NCI-H526 (cell line): ENCODE measurements at regions not wholly inside any gene's neighbourhood (a gene's known extent, or its start where the extent isn't known, plus 50 kb on each side); places are given as distances from the start of the nearest gene placed in this dataset.

Experiments
- DNase-seq, 2 experiments: peaks; one replicate each; lab custom pipeline; 2025; lab: John Stamatoyannopoulos, UW

DNA sequence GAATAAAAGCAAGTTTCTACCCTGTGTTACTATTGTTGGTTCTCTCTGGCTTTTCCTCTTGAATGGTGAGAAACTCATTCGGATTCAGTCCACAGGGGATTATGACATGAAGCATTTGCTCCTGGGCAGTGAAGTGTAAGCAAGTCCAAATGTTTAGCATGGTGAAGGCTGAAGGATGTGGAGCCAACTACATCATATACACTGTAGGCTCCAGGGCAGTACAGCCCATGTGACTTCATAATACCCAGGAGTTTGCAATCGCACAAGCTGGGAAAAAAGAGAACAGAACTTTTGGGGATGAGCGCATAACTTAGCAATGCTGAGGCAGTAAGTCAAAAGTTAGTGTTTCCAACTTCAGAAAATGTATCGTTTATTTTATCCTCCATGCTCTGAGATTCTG, 695.7 kb upstream of the POU3F3 start:
- no peak for DNase-seq

DNA sequence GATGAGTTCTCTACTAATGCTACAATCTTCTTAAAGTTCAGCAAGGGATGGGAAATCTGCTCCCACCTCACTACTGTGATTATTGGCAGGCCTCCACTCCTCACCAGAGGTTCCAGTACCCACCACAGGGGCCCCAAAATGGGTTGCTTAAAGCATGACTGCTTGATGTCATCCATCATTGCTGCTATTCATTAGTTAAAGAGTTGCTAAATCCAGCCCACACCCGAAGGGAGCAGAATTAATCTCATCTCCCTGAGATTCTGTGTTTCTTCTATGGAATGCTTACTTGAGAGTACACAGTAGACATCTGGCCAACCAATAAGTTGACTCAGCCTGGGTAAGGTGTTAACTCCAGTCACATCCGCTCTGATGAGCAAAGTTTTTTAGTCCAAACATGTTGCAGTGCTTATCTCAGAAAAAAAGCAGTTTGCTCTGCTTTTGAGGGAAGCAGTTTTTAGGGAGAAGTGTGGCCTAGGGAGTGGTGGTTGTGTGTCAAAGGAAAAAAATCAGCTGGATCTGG, 690.2 kb upstream of the POU3F3 start:
- DNase-seq, result no peak

GRCh38 chr2:104164721-104165252, 689.1 kb upstream of the POU3F3 start:
- DNase-seq, result no peak

DNA sequence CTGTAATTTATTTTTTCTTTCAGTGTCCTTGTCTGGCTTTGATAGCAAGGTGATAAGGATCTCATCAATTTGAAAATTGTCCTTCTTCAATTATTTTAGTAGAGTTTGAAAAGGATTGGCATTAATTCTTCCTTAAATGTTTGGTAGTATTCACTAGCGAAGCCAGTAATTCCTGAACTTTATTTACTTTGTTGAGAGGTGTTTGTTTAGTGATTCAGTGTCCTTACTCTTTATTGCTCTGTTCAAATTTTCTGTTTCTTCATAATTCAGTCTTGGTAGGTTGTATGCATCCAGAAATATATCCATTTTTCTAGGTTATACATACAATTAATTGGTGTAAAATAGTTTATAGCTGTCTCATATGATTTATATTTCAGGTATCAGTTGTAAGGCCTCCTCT, 676.7 kb upstream of the POU3F3 start:
- no peak for DNase-seq

DNA sequence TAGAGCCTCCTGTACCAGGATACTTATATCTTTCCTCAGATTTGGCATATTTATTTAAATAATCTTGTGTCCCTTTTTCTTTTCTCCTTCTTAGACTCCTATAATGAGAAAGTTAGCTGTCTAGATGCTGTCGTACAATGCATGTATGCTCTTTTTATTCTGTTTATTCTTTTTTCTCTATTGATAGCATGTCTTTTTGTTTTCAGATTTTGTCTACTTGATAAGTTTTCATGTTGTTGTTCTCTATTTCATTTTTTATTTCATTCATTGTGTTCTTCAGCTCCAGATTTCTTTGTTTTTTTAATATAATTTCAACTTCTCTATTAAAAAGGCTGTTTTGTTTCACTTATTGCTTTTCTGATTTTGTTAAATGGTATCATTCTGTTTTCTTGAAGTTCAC, 674.3 kb upstream of the POU3F3 start:
- no peak for DNase-seq

DNA sequence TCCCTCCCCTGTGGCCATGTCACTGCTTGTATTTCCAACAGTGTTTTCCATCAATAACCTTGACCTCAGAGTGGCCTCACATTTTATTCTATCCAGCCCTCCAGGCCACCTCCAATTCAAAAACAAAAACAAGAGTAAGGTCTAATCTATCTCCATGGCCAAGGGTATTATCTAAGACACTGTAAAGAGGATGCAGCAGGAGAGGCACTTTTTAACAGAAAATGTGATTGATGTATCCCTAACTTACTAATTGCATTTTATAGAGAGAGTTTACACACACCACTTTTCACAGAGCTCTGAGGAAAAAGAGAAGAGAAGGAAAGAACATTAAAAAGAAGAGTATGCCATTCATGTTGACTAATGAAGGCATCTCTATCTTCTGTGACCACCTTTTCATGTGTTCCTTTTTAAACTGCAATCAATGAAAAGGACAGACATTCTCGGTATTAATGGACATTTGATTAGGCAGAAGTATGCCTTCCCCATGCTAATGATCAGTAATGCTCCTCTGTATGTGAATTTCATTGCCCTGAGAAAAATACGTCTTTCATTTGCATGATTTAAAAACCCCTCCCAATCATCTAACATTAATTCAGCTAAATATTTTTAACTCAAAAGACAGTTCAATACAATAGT, 653.3 kb upstream of the POU3F3 start:
- no peak for DNase-seq

GRCh38 chr2:104213758-104214157, 640.2 kb upstream of the POU3F3 start:
- DNase-seq, result no peak

- DNase-seq, result peak; percentile 69 to 90
Measured at GRCh38 chr2:104215269-104216161, 638.4 kb upstream of the POU3F3 start.

- no peak for DNase-seq
Measured at GRCh38 chr2:104233591-104233990, 620.3 kb upstream of the POU3F3 start.

DNA sequence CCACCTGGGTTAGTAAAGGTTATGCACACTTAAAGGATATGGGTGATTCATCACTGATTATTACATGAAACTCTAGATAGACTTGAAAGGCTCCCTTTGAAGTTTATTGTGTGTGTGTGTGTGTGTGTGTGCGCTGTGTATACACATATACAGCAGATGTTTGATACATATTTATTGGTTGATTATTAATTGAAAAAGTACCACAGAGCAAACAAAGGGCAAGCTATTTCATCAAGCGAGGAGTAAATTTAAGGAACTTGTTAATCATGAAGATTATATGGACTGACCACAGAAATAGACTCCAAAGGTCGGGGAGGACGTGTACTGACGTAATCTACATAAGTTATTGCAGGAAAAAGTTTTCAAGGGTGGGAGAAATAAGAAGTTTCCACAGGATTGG, 617.4 kb upstream of the POU3F3 start:
- DNase-seq, result no peak

DNA sequence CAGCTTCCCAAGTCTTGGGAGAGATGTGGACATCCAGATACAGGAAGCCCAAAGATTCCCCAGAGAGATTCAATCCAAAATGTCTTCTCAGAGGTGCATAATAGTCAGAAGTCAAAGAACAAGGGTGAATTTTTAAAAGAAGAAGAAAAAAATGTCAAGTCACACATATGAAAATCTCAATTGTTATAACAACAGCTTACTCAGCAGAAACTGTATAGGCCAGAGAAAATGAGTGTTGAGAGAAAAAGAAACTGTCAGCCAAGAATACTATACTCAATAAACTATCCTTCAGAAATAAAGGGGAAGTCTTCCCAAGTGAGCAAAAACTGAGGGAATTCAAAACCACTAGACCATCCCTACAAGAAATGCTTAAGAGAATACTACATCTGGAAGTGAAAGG, 612.9 kb upstream of the POU3F3 start:
- DNase-seq, result no peak

DNA sequence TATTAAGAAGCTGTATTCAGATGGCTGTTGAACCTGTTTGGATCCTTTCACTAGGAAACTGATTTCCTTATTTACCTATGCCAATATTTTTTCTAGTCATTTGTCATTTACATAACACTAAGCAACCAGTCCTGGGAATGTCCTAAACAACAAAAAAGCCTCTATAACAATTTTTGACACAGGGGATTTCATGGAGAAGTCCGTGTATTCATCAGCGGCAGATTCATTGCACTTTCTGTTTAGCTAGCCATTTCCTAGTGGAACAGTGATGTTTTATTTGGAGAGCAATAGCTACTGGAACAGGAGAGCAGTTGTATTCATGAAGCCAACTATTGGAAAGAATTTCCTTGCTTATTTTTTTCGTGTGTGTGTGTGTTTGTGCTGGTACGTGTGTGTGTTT, 604.3 kb upstream of the POU3F3 start:
- DNase-seq, result peak; percentile 69 to 86

DNA sequence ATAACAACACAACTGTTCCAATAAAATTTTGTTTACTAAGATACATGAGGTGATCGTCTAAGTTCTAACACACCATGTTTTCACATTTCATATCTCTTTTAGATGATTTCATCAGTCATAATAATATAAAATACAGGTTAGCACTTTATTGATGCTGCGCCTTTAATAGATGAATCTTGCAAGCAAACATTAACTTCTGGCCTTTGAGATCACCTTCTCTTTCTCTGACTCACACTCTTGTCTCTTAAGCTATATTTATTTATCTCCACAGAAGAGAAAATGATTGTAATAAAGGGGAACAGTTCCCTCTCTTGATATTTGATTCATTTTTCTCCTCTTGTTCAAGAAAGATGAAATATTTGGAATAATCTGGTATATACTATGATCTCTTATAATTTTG, 603.3 kb upstream of the POU3F3 start:
- no peak for DNase-seq

GRCh38 chr2:104254017-104254416, 599.9 kb upstream of the POU3F3 start:
- DNase-seq, result peak in 1 of 2 experiments; percentile 5

GRCh38 chr2:104262714-104263113, 591.2 kb upstream of the POU3F3 start:
- no peak for DNase-seq

DNA sequence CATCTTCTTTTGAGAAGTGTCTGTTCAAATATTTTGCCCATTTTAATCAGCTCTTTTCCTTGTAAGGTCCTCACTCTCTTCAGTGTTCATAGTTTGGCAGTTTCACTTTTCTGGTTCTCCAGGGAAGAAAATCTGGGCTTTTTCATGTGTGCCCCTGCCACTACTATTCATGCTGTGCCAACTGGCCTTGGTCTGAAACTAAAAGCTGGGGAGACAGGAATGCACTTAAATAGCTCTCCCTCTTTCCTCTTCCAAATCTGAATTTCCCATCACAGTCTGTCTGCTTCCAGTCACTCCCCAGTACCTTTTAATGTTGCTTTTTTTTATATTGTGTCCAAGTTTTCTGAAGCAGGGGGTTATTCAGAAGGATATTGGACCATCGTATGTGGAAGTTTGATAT, 574.3 kb upstream of the POU3F3 start:
- DNase-seq, result no peak

DNA sequence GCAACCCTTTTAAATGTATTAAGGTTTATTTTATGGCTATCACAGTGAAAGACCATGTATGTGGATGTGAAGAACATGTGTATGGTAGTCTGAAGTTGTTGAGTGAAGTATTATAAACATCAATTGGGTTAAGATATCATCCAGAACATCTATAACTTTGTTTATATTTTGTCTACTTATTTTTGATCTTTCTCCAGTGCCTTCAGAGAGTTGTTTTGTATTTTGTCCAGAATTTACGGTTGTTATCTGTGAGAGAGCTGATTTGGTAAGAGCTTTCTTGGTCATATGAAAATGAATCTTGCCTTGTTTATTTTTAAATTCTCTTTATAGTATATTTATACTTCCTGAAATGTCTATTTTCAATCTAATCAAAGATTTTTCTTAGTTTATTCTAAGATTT, 573.7 kb upstream of the POU3F3 start:
- DNase-seq, result no peak

GRCh38 chr2:104286841-104287240, 567.1 kb upstream of the POU3F3 start:
- no peak for DNase-seq

DNA sequence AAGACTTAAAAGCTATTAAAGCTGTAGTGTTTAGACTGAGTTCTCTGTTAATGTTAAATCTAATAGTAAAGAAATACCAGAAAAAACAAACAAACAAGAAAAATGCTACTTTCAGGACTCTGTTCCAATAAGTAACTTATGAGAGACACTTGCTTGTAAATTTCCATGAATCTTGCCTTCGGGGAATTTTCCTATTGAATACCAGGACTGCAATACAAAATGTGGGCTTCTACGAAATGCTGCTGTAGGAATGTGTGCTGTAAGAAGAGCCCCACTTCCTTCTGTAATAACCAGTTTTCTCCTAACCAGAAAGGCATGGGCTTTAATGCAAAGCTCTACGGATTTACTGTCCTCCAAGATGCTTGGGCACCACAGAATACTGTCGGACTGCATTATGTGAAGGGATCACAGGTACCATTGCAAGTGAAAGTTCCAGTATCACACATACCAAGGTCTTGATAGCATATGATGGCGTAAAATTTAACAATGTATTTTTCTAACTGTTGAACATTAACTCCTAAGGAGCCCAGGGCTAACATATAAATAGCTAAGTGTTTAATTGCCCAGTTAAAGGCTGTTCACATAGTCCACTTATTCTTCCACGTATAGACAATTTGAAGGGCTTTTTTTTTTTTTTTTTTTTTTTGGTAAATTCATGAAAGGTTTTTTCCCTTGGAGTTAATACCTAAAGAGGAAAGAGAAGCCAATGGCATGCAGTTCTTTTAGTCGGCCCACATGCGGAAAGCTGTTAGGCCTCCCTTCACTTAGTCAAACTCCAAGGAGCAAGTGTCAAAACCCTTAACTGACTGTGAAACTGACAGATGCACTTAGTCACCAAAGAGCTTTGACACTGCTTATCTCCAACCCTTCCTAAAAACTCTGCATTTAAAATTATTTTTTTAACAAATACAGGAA, 564.0 kb upstream of the POU3F3 start:
- DNase-seq, result no peak

DNA sequence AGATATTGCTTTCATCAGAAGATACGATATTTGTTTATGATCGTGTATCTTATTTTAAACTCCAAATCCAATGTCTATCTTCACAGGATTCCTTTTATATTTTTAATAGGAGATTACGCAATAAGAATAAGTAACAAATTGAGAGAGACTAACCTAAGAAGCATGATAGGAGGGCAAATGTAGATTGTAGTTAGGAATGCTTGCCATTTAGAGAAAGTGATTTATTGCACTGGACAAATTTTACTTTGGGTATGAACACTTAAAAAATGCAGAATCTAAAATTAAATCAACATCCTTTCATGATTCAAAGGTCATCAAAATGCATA, 563.4 kb upstream of the POU3F3 start:
- DNase-seq, result no peak

GRCh38 chr2:104312684-104313083, 541.2 kb upstream of the POU3F3 start:
- peak in 1 of 2 experiments; percentile 6 for DNase-seq

DNA sequence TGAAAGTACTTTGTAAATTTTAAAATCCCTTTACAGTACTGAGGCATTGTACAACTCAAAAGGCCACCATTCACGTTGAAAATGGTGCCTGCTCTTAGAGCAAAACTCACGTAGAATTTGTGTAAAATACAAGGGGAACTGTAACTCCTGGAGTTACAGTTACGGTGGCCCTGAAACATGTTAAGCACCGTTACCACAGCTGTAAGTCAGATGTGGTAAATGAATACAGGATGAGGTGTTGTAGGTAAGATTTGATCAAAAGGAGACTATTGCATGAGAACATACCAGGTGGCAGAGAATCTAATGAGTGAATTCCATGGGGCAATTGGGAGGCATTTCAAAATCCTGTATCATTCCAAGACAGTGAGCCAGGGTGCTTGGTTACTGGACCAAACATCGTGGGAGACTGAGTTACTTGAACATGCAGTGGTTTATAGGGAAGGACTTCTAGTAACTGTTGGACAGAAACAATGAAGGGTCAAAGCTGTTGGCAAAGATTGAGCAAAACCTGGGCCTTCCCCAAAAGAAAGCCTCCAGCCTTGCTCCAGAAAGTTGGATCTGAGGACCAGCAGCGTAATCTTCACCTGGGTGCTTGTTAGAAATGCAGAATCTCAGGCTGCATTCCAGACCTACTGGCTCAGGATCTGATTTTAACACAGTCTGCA, 535.8 kb upstream of the POU3F3 start:
- DNase-seq, result no peak
